HG03442 (cell line): ENCODE measurements at regions not wholly inside any gene's neighbourhood (a gene's known extent, or its start where the extent isn't known, plus 50 kb on each side); places are given as distances from the start of the nearest gene placed in this dataset.

Experiments
- ATAC-seq: cut with Tn5 transposase; IDR thresholded peaks from one replicate; pipeline ENCODE4 v1.9.1; 2021; ENCODE audit warnings: mild to moderate bottlenecking, moderate library complexity; ENCODE audit not compliant: unreplicated experiment

DNA sequence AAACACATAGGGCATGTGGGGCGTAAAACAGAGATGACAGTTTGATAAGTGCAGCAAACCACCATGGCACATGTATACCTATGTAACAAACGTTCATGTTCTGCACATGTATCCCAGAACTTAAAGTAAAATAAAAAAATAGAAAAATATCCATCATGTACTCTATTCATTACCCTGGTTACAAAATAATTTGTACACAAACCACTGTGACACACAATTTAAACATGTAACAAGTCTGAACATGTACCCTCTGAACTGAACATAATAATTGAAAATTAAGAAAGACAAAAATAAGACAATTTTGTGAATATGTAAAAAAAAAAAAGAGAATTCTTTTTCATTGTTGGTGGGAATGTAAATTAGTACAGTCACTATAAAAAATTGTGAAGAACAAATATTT is 379.2 kb downstream of the KDM5D start:
- ATAC-seq: no peak

GRCh38 chrY:19357249-19357648 is 387.3 kb downstream of the KDM5D start:
- peak; percentile 65 for ATAC-seq

DNA sequence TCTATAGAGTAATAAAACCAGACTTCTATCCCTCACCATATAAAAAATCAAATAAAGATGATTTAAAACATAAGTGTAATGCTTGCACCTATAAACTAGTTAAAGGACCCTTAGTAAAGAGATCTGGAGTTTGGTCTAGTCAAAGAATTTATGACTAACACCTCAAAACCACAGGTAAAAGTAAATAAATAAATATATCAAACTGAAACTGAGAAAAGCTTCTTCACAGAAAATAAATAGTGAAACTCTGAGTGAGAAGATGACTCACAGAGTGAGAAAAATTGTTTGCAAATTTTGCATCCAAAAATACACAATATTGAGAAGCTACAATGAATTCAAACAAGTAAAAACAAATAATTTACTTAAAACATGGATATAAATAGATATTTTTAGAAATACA is 387.8 kb downstream of the KDM5D start:
- ATAC-seq: peak; percentile 80

DNA sequence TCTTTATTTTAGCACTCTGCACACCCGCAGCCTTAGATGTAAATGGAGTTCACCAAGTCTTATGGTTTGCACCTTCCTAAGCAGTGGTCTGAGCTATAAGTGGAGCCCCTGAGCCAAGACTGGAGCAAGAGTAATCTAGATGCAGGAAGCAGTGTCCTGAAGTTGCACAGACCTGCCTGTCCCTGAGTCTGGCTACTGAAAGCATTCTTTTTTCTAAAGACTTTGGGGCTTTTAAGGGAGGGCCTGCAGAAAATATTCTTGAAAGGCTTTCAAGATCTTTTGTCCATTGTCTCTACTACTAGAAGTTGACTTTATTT is 389.7 kb downstream of the KDM5D start:
- ATAC-seq: no peak

- ATAC-seq: no peak
Observed at GRCh38 chrY:19354061-19354856, 390.3 kb downstream of the KDM5D start.

DNA sequence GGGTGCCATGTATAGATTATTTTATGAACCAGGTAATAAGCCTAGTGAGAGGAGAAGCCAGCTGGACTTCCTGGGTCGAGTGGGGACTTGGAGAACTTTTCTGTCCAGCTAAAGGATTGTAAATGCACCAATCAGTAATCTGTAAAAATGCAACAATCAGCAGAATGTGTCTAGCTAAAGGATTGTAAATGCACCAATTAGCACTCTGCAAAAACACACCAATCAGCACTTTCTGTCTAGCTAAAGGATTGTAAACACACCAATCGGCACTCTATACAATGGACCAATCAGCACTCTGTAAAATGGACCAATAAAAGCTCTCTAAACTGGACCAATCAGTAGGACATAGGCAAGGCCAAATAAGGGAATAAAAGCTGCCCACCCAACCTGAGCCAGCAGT is 392.9 kb downstream of the KDM5D start:
- ATAC-seq: no peak

- ATAC-seq: no peak
Observed at GRCh38 chrY:19321701-19322100, 422.8 kb downstream of the KDM5D start.

DNA sequence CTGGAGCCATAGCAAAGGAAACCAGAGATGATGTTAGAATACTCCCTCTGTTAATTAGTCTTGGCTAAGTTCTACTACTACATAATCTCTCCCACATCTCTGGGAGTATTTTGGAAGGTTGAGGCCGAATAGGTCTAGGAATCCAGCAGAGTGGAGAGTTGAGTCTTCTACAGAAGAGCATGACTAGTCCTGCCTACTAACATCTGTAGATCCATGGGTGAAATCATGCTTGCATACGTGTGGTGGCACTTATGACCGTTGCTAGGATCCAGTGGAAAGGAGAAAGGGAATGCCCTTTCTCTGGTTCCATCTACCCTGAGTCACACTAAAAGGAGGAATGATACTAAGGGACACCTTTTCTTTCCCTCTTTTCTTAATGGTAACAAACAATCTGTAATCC is 425.4 kb downstream of the KDM5D start:
- ATAC-seq: no peak

DNA sequence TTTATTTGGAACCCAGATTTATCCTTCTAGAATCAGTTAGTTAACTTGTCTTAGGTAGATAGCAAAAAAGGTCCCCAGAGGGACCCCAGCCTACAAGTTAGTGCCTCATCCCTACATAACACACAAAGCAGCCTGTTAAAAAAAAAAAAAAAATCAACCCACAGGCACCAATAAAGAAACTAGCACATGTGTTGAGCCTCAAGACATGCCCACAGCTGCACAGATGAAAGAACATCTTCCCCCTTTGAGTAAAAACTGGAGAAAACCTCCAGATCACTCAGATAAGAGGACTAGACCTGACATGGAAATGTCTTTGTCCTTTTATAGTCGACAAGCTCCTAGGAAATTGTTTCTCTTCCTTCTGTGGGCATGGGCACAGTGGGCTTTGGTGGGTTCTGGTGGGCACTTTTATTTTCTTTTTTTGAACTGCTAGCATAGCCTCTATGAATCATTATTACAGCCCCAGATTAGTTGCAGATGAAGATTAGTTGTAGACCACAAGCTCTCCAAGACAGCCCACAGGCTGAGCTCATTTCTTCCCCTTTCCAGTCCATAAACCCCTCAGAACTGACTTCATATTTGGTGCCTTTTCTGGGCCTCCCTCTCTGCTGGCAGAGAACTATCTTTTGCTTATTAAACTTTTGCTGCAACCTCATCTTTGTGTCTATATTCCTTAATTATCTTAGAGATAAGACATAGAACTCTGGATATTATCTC is 427.1 kb downstream of the KDM5D start:
- no peak for ATAC-seq

- no peak for ATAC-seq
Observed at GRCh38 chrY:19307627-19308026, 436.9 kb downstream of the KDM5D start.

DNA sequence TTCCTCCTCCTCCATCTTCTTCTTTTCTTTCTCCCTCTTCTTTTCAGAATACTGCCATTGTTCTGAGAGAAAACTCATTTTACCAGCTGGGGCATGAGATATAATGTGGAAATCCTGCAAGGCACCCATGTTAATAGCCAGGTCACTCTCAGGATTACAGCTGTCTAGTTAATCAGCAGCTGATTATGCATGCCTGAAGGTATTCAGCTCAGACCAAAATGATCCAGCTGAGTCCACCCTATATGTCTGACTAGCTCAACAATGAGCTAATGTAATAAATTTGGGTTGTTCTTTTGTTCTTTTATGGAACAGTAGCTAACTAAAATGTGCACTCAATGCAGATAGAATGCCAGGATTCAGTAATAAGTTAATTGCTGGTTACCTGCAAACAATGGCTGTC is 441.4 kb downstream of the KDM5D start:
- no peak for ATAC-seq

- ATAC-seq: no peak
Observed at GRCh38 chrY:19290925-19291324, 453.6 kb downstream of the KDM5D start.

- no peak for ATAC-seq
Observed at GRCh38 chrY:19274076-19274475, 470.4 kb downstream of the KDM5D start.

- no peak for ATAC-seq
Observed at GRCh38 chrY:19268331-19268730, 476.2 kb downstream of the KDM5D start.

DNA sequence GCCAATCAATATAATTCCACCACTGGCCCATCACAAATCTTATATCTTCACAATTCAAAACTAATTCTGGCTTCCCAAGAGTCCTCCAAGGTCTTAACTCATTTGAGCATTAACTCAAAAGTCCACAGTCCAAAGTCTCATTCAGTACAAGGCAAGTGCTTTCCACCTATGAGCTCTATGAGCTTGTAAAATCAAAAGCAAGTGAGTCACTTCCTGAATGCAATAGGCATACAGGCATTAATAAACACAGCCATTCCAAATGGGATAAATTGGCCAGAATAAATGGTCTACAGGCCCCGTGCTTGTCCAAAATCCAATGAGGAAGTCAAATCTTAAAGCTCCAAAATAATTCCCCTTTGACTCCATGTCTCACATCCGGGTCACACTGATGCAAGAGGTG is 479.1 kb downstream of the KDM5D start:
- ATAC-seq: no peak

DNA sequence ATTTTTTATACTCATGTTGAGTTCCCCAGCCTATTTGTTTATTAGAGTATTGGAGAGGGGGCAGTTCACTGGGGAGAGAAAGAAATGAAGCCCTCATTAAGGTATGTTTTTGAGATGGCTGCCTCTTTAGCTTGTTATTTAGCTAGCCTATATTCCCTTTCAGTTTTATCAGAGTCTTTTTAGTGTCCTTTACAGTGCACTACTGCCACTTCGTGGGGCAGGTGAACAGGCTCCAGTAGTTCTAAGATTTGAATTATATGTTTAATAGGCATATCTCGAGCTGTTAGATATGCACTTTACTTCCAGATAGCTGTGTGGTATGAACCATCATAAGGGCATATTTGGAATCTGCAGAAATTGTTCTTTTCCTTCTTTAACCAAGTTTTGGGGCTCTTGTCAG is 482.2 kb downstream of the KDM5D start:
- no peak for ATAC-seq

GRCh38 chrY:19232276-19232994 is 458.9 kb upstream of the HSFY2 start:
- ATAC-seq: no peak

- no peak for ATAC-seq
Observed at GRCh38 chrY:19220784-19221183, 447.2 kb upstream of the HSFY2 start.

DNA sequence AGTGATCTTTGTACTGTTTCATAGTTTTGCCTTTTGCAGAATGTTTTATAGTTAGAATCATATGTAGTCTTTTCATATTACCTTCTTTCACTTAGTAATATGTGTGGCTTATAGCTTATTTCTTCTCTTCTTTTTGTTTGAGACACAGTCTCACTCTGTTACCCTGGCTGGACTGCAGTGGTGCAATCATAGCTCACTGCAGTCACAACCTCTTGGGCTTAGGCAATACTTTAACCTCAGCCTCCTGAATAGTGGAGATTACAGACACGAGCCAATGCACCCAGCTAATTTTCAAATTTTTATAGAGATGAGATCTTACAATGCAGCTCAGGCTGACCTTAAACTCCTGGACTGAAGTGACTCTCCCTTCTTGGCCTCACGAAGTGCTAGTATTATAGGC is 435.4 kb upstream of the HSFY2 start:
- ATAC-seq: no peak

- ATAC-seq: no peak
Observed at GRCh38 chrY:19207048-19207447, 433.5 kb upstream of the HSFY2 start.

GRCh38 chrY:19180824-19181223 is 407.3 kb upstream of the HSFY2 start:
- ATAC-seq: no peak

DNA sequence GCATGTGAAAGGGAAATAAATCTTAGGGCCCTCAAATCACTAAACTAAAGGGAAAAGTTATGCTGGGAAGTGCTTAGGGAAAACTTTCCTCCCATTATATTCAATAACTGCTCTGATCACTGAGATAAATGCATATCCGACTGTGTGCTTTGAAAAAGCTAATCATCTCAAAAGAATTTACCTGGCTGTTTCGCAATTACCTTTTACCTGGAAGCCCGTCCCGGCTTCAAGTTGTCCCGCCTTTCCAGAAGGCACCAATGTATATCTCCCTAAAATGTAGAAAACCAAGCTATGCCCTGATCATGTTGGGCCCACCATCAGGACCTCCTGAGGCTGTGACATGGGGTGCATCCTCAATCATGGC is 394.6 kb upstream of the HSFY2 start:
- no peak for ATAC-seq
